ENCODE measurements at regions not wholly inside any gene's neighbourhood (a gene's known extent, or its start where the extent isn't known, plus 50 kb on each side); places are given as distances from the start of the nearest gene placed in this dataset.
"Not testable (repeated sequence)": the region's sequence is repeated elsewhere in the genome, so short reads cannot be mapped to it uniquely, and the experiment has no call there.

- no peak for DNase-seq
- H3K4me3 ChIP-seq: no peak overlapping the region
- intact Hi-C loops (cut with DNase I; ENCODE audit: low total_unique reads): no loop called here
Measured at GRCh38 chr4:189809839-189810238, 130.8 kb upstream of the FRG1 start.

GRCh38 chr4:189810318-189811181 lies 130.1 kb upstream of the FRG1 start:
- H3K4me3 ChIP-seq: peak overlapping the region in 1 of 2 donors; percentile 38
- intact Hi-C loops (cut with DNase I; ENCODE audit: low total_unique reads); H3K4me1 ChIP-seq; H3K27ac ChIP-seq; H3K36me3 ChIP-seq; H3K9me3 ChIP-seq; DNase-seq; H3K27me3 ChIP-seq: not testable (repeated sequence)

More at GRCh38 chr4:189809839-189810238, 130.8 kb upstream of the FRG1 start:
- no peaks in the 10 kb centered on the region for H3K36me3 ChIP-seq
- H3K27ac ChIP-seq: no peak overlapping the region
- no peaks in the 10 kb centered on the region for H3K4me1 ChIP-seq
- no peak for TF ChIP-seq CTCF (IDR thresholded peaks at IDR 0.05)
- peaks cover 0 to 7% (median 4%) of the 10 kb centered on the region in 3 donors for H3K9me3 ChIP-seq
- no peaks in the 10 kb centered on the region for H3K27me3 ChIP-seq

GRCh38 chr4:189815404-189816192 lies 125.1 kb upstream of the FRG1 start:
- intact Hi-C loops (cut with DNase I; ENCODE audit: low total_unique reads): no loop called here
- H3K4me1 ChIP-seq: no peaks in the 10 kb centered on the region
- H3K27me3 ChIP-seq: no peaks in the 10 kb centered on the region
- H3K36me3 ChIP-seq: no peaks in the 10 kb centered on the region
- H3K27ac ChIP-seq: no peak overlapping the region
- TF ChIP-seq CTCF (IDR thresholded peaks at IDR 0.05): no peak
- H3K4me3 ChIP-seq: no peak overlapping the region
- no peak for DNase-seq
- H3K9me3 ChIP-seq: no peaks in the 10 kb centered on the region

GRCh38 chr4:189822326-189822725 lies 118.3 kb upstream of the FRG1 start:
- TF ChIP-seq CTCF (IDR thresholded peaks at IDR 0.05): no peak
- H3K4me1 ChIP-seq: no peaks in the 10 kb centered on the region
- no peaks in the 10 kb centered on the region for H3K27me3 ChIP-seq
- no peak overlapping the region for H3K4me3 ChIP-seq
- H3K27ac ChIP-seq: no peak overlapping the region
- H3K36me3 ChIP-seq: no peaks in the 10 kb centered on the region
- no peaks in the 10 kb centered on the region for H3K9me3 ChIP-seq
- intact Hi-C loops (cut with DNase I; ENCODE audit: low total_unique reads): no loop called here
- no peak for DNase-seq

GRCh38 chr4:189823591-189823990 lies 117.1 kb upstream of the FRG1 start:
- Histone ChIP-seq H3K9me3 (no peaks in the 10 kb centered on the region), H3K4me3 (no peak overlapping the region), H3K4me1 (no peaks in the 10 kb centered on the region), H3K27me3 (no peaks in the 10 kb centered on the region), H3K27ac (no peak overlapping the region), H3K36me3 (no peaks in the 10 kb centered on the region)
- TF ChIP-seq CTCF (IDR thresholded peaks at IDR 0.05): no peak
- DNase-seq: no peak
- intact Hi-C loops (cut with DNase I; ENCODE audit: low total_unique reads): no loop called here

- TF ChIP-seq CTCF (IDR thresholded peaks at IDR 0.05): no peak
- no peak for DNase-seq
- no peaks in the 10 kb centered on the region for H3K27me3 ChIP-seq
- no peak overlapping the region for H3K27ac ChIP-seq
- no peak overlapping the region for H3K4me3 ChIP-seq
- intact Hi-C loops (cut with DNase I; ENCODE audit: low total_unique reads): no loop called here
- no peaks in the 10 kb centered on the region for H3K4me1 ChIP-seq
- H3K9me3 ChIP-seq: no peaks in the 10 kb centered on the region
- H3K36me3 ChIP-seq: no peaks in the 10 kb centered on the region
Measured at GRCh38 chr4:189825466-189825865, 115.2 kb upstream of the FRG1 start.
